Muscle layer of colon (tissue), 2 donors: ENCODE measurements at regions not wholly inside any gene's neighbourhood (a gene's known extent, or its start where the extent isn't known, plus 50 kb on each side); places are given as distances from the start of the nearest gene placed in this dataset.

Source experiments
- H3K27ac ChIP-seq: one replicate; pipeline ENCODE4 v1.7.0; 2013; ENCODE audit warnings: low read depth, mild to moderate bottlenecking, low read length, moderate library complexity
- H3K27me3 ChIP-seq, 2 donors: one replicate each; pipeline ENCODE4 v1.7.0; 2013; ENCODE audit warnings: low read length in 2 of 2, mild to moderate bottlenecking in 2 of 2; ENCODE audit not compliant: insufficient read depth in 2 of 2, control insufficient read depth in 1 of 2
- H3K36me3 ChIP-seq: one replicate; pipeline ENCODE4 v1.7.0; 2013; ENCODE audit warnings: mild to moderate bottlenecking, low read length; ENCODE audit not compliant: insufficient read depth
- H3K4me1 ChIP-seq: one replicate; pipeline ENCODE4 v1.7.0; 2013; ENCODE audit warnings: mild to moderate bottlenecking, low read length; ENCODE audit not compliant: insufficient read depth
- H3K4me3 ChIP-seq, 2 donors: one replicate each; pipeline ENCODE4 v1.7.0; 2013; ENCODE audit warnings: low read length in 2 of 2, low read depth in 1 of 2, mild to moderate bottlenecking in 1 of 2, moderate library complexity in 1 of 2
- H3K9ac ChIP-seq: one replicate; pipeline ENCODE4 v1.7.0; 2013; ENCODE audit warnings: low read length
- H3K9me3 ChIP-seq: one replicate; pipeline ENCODE4 v1.7.0; 2013; ENCODE audit warnings: mild to moderate bottlenecking, low read length
- donor health status: abdominal sarcoma.
- donor health status: Adenocarcinoma of cecum.

DNA sequence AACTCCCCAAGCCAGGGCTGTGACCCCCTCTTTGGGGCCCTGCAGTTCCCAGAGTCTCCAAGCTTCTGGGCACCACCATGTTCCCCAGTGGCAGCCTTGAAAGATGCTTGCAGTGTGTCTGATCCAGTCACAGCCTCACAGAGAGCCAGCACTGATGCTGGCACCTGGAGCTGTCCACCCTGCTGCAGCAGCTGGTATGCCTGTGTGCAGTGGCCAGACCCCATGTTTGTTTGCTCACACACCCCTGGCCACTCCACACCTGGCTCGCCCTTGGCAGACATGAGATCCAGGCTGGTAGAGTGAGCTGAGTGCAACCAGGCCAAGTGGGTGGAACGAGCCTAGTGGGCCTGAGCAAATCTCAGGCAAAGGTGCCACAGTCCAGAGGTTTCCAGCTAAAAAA, 106.0 kb downstream of the C9orf50 start:
- Histone ChIP-seq H3K9ac (no peak overlapping the region), H3K27me3 (no peaks in the 10 kb centered on the region), H3K27ac (no peak overlapping the region), H3K36me3 (no peaks in the 10 kb centered on the region), H3K4me1 (no peaks in the 10 kb centered on the region), H3K9me3 (no peaks in the 10 kb centered on the region), H3K4me3 (no peak overlapping the region)

DNA sequence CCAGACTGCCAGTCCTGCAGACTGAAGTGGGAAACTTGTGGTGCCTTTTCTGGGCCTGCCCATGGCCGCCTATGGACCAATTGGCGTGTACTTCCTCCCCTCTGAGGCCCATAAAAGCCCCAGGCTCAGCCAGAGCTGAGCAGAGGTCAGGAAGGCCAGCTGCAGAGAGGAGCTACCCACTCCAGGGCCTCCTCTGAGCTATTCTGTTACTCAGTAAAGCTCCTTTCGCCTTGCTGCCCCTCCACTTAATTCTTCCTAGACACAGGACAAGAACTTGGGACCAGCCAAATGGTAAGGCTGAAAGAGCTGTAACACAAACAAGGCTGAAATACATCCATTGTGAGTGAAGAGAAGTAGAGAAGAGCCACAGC, 106.4 kb downstream of the C9orf50 start:
- H3K9me3 ChIP-seq: no peaks in the 10 kb centered on the region
- H3K4me3 ChIP-seq: no peak overlapping the region
- H3K27ac ChIP-seq: no peak overlapping the region
- no peaks in the 10 kb centered on the region for H3K36me3 ChIP-seq
- H3K27me3 ChIP-seq: no peaks in the 10 kb centered on the region
- no peak overlapping the region for H3K9ac ChIP-seq
- H3K4me1 ChIP-seq: no peaks in the 10 kb centered on the region

DNA sequence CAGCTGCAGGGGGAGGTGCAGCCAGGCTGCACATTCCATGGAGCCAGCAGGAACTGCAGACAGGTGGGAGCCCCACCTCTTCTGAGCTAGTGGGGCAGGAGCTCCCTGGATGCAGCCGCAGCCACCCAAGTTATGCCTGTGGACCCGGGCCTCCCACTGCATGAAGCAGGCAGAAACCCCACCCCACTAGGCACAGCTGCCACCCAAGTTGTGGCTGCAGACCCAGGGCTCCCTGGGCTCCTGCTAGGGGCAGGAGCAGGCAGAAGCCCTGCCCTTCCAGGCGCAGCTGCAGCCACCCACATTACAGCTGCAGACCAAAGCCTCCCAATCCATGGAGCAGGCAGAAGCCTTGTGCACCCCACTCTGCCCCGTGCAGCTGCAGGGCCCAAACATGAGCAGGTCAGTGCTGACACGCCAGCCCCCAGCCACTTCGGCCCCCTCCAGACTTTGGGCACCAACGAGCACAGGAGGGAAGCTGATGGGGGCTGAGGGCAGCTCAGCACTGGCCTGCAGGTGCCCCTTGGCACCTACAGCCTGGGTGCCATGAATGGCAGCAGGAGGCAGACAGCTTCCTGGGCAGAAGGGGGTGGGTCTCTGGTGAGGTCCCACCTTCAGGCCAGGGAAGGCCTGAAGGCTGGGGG, 106.9 kb downstream of the C9orf50 start:
- H3K9ac ChIP-seq: no peak overlapping the region
- H3K27ac ChIP-seq: no peak overlapping the region
- H3K4me3 ChIP-seq: no peak overlapping the region
- H3K27me3 ChIP-seq: no peaks in the 10 kb centered on the region
- H3K36me3 ChIP-seq: no peaks in the 10 kb centered on the region
- H3K4me1 ChIP-seq: no peaks in the 10 kb centered on the region
- no peaks in the 10 kb centered on the region for H3K9me3 ChIP-seq

DNA sequence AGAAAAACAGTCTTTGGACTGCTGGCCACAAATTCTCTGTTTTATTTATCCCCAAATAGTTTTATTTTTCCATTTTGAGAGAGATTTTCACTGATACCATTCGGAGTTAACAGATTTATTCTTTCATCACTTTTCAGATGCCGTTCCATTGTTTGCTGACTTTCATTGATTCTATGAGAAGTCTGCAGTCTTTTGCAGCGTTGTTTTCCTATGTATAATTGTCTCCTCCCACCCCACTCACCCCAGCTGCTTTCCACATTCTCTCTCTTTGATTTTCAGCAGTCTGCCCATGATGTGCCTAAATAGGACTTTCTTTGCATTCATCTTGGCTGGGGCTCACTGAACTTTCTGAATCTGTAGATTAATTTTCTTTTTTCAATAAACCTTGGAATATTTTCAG, 107.6 kb downstream of the C9orf50 start:
- Histone ChIP-seq H3K27ac (no peak overlapping the region), H3K36me3 (no peaks in the 10 kb centered on the region), H3K27me3 (no peaks in the 10 kb centered on the region), H3K4me3 (no peak overlapping the region), H3K4me1 (no peaks in the 10 kb centered on the region), H3K9ac (no peak overlapping the region), H3K9me3 (no peaks in the 10 kb centered on the region)

DNA sequence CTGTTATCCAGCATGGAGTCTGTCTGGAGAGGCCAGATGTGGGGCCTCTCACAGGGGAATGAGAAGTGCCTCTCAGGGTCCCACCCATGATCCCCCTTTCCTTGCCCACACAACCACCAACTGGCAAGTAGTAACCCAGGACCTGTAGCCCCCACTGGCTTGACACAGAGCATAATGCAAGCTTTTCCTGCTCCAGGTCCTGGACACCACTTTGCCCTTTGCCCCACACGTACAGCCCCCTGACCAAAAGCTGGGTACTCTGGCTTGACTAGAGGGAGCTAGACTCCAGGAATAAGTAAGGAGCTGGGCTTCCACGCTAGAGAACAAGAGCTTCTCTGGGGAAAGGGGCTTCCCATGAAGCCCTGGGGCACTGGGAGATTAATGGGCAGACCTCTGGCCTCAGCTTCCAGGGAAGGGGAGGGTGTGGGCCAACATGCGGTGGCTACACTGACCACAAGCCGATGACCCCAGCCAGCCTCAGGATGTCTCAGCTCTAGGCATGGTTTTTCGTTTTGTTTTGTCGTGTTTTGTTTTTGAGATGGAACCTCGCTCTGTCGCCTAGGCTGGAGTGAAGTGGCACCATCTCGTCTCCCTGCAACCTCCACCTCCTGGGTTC, 109.5 kb downstream of the C9orf50 start:
- H3K9ac ChIP-seq: no peak overlapping the region
- H3K27me3 ChIP-seq: no peaks in the 10 kb centered on the region
- no peak overlapping the region for H3K4me3 ChIP-seq
- H3K27ac ChIP-seq: no peak overlapping the region
- no peaks in the 10 kb centered on the region for H3K4me1 ChIP-seq
- no peaks in the 10 kb centered on the region for H3K36me3 ChIP-seq
- no peaks in the 10 kb centered on the region for H3K9me3 ChIP-seq

DNA sequence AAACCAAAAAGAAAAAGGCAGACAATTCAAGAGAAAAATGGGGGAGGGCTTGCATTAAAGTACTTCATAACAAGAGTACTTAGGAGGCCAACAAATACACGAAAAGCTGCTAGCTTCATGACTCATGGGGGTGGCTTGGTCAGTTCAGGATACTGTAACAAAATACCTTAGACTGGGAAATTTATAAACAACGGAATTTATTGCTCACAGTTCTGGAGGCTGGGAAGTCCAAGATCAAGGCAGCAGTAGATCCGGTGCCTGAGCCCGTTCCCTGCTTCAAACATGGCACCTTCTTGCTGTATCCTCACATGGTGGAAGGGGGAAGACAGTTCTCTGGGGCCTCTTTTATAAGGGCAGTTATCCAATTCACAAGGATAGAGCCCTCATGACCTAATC, 111.4 kb downstream of the C9orf50 start:
- H3K27ac ChIP-seq: no peak overlapping the region
- H3K27me3 ChIP-seq: no peaks in the 10 kb centered on the region
- no peak overlapping the region for H3K4me3 ChIP-seq
- H3K36me3 ChIP-seq: no peaks in the 10 kb centered on the region
- no peaks in the 10 kb centered on the region for H3K4me1 ChIP-seq
- no peaks in the 10 kb centered on the region for H3K9me3 ChIP-seq
- H3K9ac ChIP-seq: no peak overlapping the region

DNA sequence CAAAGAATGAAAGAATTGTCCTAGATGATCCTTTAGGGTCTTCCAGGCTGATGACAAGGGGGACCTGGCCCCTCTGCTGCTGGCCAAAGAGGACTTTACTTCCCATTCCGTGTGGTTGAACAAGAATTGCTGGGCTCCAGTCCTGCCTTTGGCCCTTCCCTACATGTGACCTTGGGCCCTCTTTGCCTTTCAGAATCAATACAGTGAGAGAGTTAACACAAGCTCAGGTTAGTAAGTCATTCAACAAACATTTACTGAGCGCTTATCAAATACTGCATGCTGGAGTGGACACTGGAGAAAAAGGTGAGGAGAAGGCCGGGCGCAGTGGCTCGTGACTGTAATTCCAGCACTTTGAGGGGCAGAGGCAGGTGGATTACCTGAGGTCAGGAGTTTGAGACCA, 113.1 kb downstream of the C9orf50 start:
- Histone ChIP-seq H3K4me1 (no peaks in the 10 kb centered on the region), H3K9ac (no peak overlapping the region), H3K27ac (no peak overlapping the region), H3K9me3 (no peaks in the 10 kb centered on the region), H3K27me3 (no peaks in the 10 kb centered on the region), H3K36me3 (peaks cover 8% of the 10 kb centered on the region), H3K4me3 (no peak overlapping the region)

DNA sequence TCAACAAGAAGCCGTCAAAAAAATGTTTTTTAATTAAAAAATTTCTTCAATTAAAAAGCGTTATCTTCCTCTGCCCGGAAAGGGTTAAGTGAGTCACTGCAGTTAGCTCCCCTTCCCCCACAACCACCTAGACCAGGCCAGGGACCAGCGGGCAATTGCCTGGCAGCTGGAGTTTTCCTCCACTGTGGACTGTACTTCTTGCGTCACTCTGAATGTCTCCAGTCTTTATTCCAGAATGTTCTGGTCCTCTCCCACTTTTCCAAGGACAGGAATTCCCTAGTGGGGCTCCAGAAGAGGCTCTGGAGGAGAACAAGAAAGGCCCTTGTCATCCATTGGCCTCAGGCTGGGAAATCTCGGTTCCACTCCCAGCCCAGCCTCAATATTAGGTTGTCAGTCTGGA, 114.0 kb downstream of the C9orf50 start:
- Histone ChIP-seq H3K4me3 (no peak overlapping the region), H3K27me3 (no peaks in the 10 kb centered on the region), H3K4me1 (no peaks in the 10 kb centered on the region), H3K36me3 (peaks cover 8% of the 10 kb centered on the region), H3K27ac (no peak overlapping the region), H3K9me3 (no peaks in the 10 kb centered on the region), H3K9ac (no peak overlapping the region)

DNA sequence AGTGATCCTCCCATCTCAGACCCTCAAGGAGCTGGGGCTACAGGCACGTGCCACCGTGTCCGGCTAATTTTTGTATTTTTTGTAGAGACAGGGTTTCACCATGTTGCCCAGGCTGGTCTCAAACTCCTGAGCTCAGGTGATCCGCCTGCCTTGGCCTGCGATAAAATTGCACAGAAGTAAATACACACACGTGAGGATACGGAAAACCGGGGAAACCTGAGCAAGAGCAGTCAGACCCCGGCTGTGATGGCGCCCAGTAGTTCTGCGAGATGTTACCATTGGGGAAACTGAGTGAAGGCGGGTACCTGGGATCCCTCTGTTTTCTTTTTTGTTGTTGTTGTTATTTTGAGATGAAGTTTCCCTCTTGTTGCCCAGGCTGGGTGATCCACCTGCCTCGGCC, 114.9 kb downstream of the C9orf50 start:
- Histone ChIP-seq H3K27ac (no peak overlapping the region), H3K9me3 (no peaks in the 10 kb centered on the region), H3K4me1 (peaks cover under 1% of the 10 kb centered on the region), H3K27me3 (no peaks in the 10 kb centered on the region), H3K4me3 (no peak overlapping the region), H3K9ac (no peak overlapping the region), H3K36me3 (peaks cover 8% of the 10 kb centered on the region)

DNA sequence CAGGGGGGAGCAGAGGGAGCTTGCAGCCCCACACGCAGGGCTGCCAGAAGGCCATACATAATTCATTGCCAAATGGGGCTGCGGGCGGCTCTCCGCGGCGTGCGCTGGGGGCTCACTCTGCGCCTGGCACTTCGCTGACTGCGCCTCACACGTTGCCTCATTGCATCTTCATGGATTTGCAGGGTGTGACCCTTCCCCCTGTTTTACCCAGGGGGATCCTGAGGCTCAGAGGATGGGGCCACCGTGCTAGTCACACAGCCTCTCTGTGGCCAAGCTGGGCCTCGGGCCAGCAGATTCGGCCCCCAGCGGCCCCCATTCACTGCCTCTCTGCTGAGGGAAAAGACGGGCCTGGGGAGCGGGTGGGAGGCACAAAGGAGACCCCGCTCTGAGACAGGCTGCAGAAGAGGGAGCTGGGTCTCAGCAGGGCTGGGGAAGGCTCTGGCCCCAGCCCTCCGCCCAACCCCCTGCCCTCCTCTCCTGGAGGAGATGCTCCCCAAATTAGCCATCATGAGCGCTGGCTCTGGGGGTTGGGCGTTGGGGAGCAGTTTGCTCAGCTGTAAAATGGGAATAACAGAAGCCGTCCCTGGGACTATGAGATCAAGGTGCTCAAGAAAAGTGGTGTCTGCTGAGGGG, 115.5 kb downstream of the C9orf50 start:
- Histone ChIP-seq H3K9ac (no peak overlapping the region), H3K27ac (no peak overlapping the region), H3K36me3 (peaks cover 8% of the 10 kb centered on the region), H3K4me3 (no peak overlapping the region), H3K9me3 (no peaks in the 10 kb centered on the region), H3K4me1 (peaks cover 7% of the 10 kb centered on the region), H3K27me3 (no peaks in the 10 kb centered on the region)

DNA sequence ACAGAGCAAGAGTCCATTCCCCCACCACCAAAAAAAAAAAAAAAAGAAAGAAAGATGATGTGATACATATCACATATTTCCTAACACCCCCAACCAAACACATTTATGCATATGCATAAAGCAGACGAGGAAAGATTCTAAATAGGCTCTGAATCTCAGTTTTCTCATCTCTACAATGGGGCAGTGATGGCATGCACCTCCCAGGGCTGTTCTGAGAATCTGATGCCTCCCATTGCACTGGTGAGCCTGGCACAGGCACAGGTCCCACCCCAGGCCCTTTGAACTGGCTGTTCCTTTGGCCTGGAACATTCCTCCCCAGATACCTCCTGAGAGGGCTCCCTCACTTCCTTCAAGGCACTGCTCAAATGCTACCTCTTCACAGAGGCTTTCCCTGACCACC, 116.5 kb downstream of the C9orf50 start:
- no peak overlapping the region for H3K27ac ChIP-seq
- H3K4me1 ChIP-seq: peaks cover 17% of the 10 kb centered on the region
- no peaks in the 10 kb centered on the region for H3K9me3 ChIP-seq
- H3K27me3 ChIP-seq: no peaks in the 10 kb centered on the region
- H3K4me3 ChIP-seq: no peak overlapping the region
- peaks cover 8% of the 10 kb centered on the region for H3K36me3 ChIP-seq
- H3K9ac ChIP-seq: no peak overlapping the region
